Endodermal cell (in vitro differentiated cells): ENCODE measurements at regions not wholly inside any gene's neighbourhood (a gene's known extent, or its start where the extent isn't known, plus 50 kb on each side); places are given as distances from the start of the nearest gene placed in this dataset.
"Not testable (repeated sequence)": the region's sequence is repeated elsewhere in the genome, so short reads cannot be mapped to it uniquely, and the experiment has no call there.

ENCODE experiments used
- DNase-seq: peaks from one replicate; pipeline ENCODE4 v3.0.0-alpha.2; 2017
- H3K27ac ChIP-seq: 2 replicates; pipeline ENCODE4 v1.5.1; 2013; ENCODE audit warnings: mild to moderate bottlenecking, low read depth, low read length, moderate library complexity
- H3K27me3 ChIP-seq: 2 replicates; pipeline ENCODE4 v1.6.1; 2013; ENCODE audit warnings: mild to moderate bottlenecking, low read length, moderate library complexity; ENCODE audit not compliant: insufficient read depth, control insufficient read depth, poor library complexity, severe bottlenecking
- H3K36me3 ChIP-seq: 2 replicates; pipeline ENCODE4 v1.7.0; 2013; ENCODE audit warnings: mild to moderate bottlenecking, low read length, moderate library complexity; ENCODE audit not compliant: control insufficient read depth, insufficient read depth
- H3K4me1 ChIP-seq: one replicate; pipeline ENCODE4 v1.7.0; 2013; ENCODE audit warnings: low read length; ENCODE audit not compliant: control insufficient read depth, insufficient read depth
- H3K4me3 ChIP-seq: 2 replicates; pipeline ENCODE4 v1.5.1; 2013; ENCODE audit warnings: mild to moderate bottlenecking, low read length, moderate library complexity
- H3K9ac ChIP-seq: 2 replicates; pipeline ENCODE4 v1.6.1; 2013; ENCODE audit warnings: mild to moderate bottlenecking, low read length, moderate library complexity; ENCODE audit not compliant: poor library complexity, severe bottlenecking; ENCODE audit errors: extremely low read depth
- H3K9me3 ChIP-seq: 2 replicates; pipeline ENCODE4 v1.6.1; 2013; ENCODE audit warnings: mild to moderate bottlenecking, low read length, moderate library complexity; ENCODE audit not compliant: control insufficient read depth
- H3K27ac Mint-ChIP-seq: 2 replicates; pipeline ENCODE4 v1.8.0; 2020; ENCODE audit warnings: mixed read lengths
- H3K27me3 Mint-ChIP-seq: 2 replicates; pipeline ENCODE4 v1.8.0; 2021; ENCODE audit warnings: mild to moderate bottlenecking, mixed read lengths; ENCODE audit not compliant: insufficient read depth
- H3K36me3 Mint-ChIP-seq: 2 replicates; pipeline ENCODE4 v1.8.0; 2020; ENCODE audit warnings: low read depth, mixed read lengths
- H3K4me1 Mint-ChIP-seq: 2 replicates; pipeline ENCODE4 v1.8.0; 2020; ENCODE audit warnings: mixed read lengths
- H3K4me3 Mint-ChIP-seq: 2 replicates; pipeline ENCODE4 v1.8.0; 2020; ENCODE audit warnings: mild to moderate bottlenecking, moderate library complexity, mixed read lengths
- H3K9me3 Mint-ChIP-seq: 2 replicates; pipeline ENCODE4 v1.8.0; 2020; ENCODE audit warnings: mild to moderate bottlenecking, mixed read lengths
- WGBS, 2 experiments: methylation state at CpG; one replicate each; pipeline versions ENCODE4 v1.1.5 to v1.1.7; 2013; ENCODE audit warnings: missing lambda C conversion rate in 2 of 2, mixed read lengths in 1 of 2; ENCODE audit not compliant: insufficient coverage in 1 of 2, insufficient read length in 1 of 2; 5-methylcytosine and 5-hydroxymethylcytosine counted together

DNA sequence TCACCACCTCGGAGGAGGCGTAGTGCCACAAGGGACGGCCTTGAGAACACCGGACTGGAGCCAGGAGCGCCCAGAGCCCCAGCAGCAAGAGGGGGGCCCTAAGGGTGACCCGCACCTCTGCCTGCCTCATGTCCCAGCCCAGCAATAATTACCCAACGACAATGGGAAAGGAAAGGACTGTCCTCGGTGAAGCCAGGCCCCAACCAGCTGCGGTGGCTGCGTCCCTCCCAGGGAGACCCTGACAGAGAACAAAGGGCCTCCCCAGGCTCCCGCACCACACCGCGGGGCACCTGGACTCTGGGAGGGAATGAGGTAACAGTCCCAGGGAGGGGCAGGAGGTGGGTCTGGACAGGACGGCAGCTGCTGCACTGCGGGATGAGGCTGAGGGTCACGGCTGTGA, 493.4 kb downstream of the GOLGA6L6 start:
- H3K9me3 ChIP-seq, H3K9me3 Mint-ChIP-seq, H3K4me1 Mint-ChIP-seq, H3K4me3 Mint-ChIP-seq, H3K36me3 Mint-ChIP-seq, H3K4me3 ChIP-seq, DNase-seq, H3K9ac ChIP-seq, H3K27me3 Mint-ChIP-seq, H3K27ac Mint-ChIP-seq, H3K27me3 ChIP-seq, H3K4me1 ChIP-seq, H3K36me3 ChIP-seq, H3K27ac ChIP-seq: not testable (repeated sequence)
- WGBS, 2 experiments: 92% methylated on average over 8 of the region's 16 CpGs; no CpG with 5 or more reads in 1 of the 2 experiments

DNA sequence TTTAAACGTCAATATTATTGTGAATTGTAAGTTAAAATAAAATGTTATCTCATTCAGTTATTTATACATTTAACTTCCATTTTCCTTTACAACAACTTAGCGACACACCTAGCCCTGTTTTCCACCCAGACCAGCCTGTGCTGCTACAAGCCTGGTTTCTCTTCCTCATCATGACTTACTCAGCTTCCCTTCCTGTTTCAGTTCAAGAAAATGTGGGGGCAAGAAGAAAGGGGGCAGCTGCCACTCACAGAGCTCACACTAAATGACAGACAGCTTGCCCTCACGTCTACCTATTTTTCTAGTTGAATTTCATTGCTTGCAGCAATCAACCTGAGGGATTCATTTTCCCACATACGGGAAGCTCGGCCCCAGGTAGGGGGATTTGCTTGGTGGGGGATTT, 496.4 kb downstream of the GOLGA6L6 start:
- not testable (repeated sequence) for H3K27ac ChIP-seq, H3K4me3 Mint-ChIP-seq, DNase-seq, H3K36me3 Mint-ChIP-seq, H3K27me3 ChIP-seq, H3K36me3 ChIP-seq, H3K9me3 Mint-ChIP-seq, H3K4me3 ChIP-seq, H3K4me1 ChIP-seq, H3K27ac Mint-ChIP-seq, H3K9ac ChIP-seq, H3K9me3 ChIP-seq, H3K27me3 Mint-ChIP-seq, H3K4me1 Mint-ChIP-seq
- no CpG with 5 or more reads among the region's 5 CpGs for WGBS, 2 experiments

DNA sequence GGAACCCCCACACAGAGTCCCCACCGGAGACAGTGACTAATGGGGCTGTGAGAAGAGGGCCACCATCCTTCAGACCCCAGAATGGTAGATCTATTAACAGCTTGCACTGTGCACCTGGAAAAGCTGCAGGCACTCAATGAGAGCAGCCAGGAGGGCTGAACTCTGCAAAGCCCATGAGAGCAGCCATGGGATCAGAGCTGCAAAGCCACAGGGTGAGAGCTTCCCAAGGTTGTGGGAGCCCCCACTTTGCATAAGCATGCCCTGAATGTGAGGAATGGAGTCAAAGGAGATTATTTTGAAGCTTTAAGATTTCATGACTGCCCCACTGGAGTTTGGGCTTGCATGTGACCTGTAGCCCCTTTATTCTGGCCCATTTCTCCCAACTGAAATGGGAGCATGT, 500.9 kb downstream of the GOLGA6L6 start:
- not testable (repeated sequence) for H3K36me3 Mint-ChIP-seq, H3K27ac Mint-ChIP-seq, DNase-seq, H3K27me3 Mint-ChIP-seq, H3K4me3 ChIP-seq, H3K9ac ChIP-seq, H3K27ac ChIP-seq, H3K9me3 ChIP-seq, H3K27me3 ChIP-seq, H3K36me3 ChIP-seq, H3K4me3 Mint-ChIP-seq, H3K4me1 ChIP-seq, H3K4me1 Mint-ChIP-seq
- WGBS, 2 experiments: no CpG with 5 or more reads among the region's 1 CpG
- peaks cover 16% of the 10 kb centered on the region for H3K9me3 Mint-ChIP-seq

DNA sequence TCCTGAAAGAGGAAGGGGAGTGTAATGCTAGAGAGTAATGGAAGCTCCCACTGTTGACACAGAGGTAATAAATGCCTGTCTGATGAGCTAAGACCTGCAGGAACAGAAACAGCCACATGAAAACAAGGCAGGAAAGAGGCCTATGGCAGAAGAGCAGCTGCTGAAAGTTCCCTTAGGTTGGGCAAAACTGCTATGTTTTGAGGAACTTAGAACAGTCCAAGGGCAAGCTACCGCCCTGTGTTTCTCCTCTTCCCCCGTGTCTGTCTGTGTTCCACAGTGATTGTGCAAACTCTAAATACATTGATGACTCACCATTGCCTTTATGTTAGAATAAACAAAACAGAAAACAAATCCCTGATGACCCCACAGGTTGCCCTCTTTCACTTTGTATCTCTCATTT, 516.6 kb downstream of the GOLGA6L6 start:
- H3K27ac Mint-ChIP-seq, H3K36me3 ChIP-seq, H3K9ac ChIP-seq, H3K4me3 ChIP-seq, H3K4me3 Mint-ChIP-seq, H3K4me1 Mint-ChIP-seq, H3K9me3 ChIP-seq, H3K27me3 ChIP-seq, H3K9me3 Mint-ChIP-seq, H3K27me3 Mint-ChIP-seq, H3K27ac ChIP-seq, H3K4me1 ChIP-seq, H3K36me3 Mint-ChIP-seq, DNase-seq: not testable (repeated sequence)
- no CpG with 5 or more reads among the region's 2 CpGs for WGBS, 2 experiments

DNA sequence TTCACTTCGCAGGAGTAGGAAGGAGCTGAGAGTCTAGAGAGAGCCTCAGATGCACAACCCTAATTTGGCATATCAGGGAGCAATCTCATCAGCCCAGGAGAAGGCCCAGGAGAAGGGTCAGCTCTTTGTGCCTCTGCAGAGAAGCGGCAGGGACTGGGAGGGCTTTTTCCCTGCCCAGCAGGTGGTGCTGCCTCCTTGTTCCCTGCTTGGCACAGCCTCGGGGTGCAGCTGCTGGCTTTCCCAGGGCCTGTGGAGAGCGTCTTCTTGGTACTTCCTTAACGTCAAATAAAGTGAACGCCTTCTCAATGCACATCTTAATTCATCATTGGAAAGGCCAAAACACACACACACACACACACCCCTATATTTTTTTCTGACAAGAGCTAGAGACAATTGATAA, 519.3 kb downstream of the GOLGA6L6 start:
- not testable (repeated sequence) for H3K9me3 Mint-ChIP-seq, H3K27ac ChIP-seq, H3K4me1 ChIP-seq, H3K27me3 Mint-ChIP-seq, H3K27ac Mint-ChIP-seq, H3K4me3 Mint-ChIP-seq, H3K9ac ChIP-seq, H3K36me3 ChIP-seq, H3K27me3 ChIP-seq, H3K4me1 Mint-ChIP-seq, H3K36me3 Mint-ChIP-seq, H3K9me3 ChIP-seq, H3K4me3 ChIP-seq, DNase-seq
- no CpG with 5 or more reads among the region's 6 CpGs for WGBS, 2 experiments

DNA sequence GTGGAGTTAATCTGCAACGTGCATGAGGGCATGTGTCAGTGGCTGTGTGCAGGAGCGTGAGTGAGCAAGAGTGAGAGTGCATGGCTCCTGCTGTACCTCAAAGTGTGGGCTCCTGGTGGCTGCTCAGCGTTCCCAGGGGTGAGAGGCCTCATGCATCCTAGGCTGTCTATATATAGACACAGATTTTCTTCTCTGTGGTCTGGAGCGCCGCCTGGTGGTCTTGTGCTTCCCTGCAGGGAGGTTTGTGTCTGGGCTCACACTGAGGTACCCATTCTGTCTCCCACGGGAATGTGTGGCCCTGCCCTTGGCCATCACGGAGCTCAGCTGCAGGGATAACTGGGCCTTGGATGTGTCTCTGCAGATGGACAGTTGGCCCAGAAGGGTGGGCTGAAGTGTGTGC, 520.2 kb downstream of the GOLGA6L6 start:
- H3K36me3 Mint-ChIP-seq, DNase-seq, H3K27ac ChIP-seq, H3K9ac ChIP-seq, H3K9me3 Mint-ChIP-seq, H3K4me3 ChIP-seq, H3K27me3 ChIP-seq, H3K36me3 ChIP-seq, H3K9me3 ChIP-seq, H3K4me1 ChIP-seq, H3K27me3 Mint-ChIP-seq, H3K4me3 Mint-ChIP-seq, H3K4me1 Mint-ChIP-seq, H3K27ac Mint-ChIP-seq: not testable (repeated sequence)
- WGBS, 2 experiments: no CpG with 5 or more reads among the region's 7 CpGs

DNA sequence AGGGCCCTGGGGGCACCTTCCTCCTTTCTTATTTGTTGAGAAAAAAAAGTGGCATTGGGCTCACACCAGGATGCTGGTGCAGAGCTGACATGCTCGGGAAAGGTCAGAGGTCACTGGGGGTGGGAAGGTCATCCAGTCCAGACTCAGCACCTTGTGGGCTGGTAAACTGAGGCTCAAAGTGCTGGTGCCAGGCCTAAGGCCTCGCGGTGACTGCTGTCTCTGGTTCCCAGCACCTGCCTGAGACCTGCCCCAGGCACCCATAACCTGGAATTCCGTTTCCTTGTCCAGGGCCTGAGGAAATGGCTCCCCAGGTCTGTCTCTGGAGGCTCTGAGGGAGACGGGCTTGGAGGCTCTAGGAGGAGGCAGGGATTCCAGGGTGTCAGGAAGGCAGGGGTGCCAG, 521.0 kb downstream of the GOLGA6L6 start:
- not testable (repeated sequence) for H3K36me3 Mint-ChIP-seq, H3K27ac ChIP-seq, H3K9me3 Mint-ChIP-seq, H3K27ac Mint-ChIP-seq, H3K4me1 Mint-ChIP-seq, H3K27me3 Mint-ChIP-seq, H3K4me3 Mint-ChIP-seq, H3K36me3 ChIP-seq, H3K9ac ChIP-seq, H3K27me3 ChIP-seq, H3K4me3 ChIP-seq, DNase-seq, H3K4me1 ChIP-seq, H3K9me3 ChIP-seq
- WGBS, 2 experiments: no CpG with 5 or more reads among the region's 5 CpGs
